NCI-H1417 treated with DMSO at 0.1 percent for 48 hours (cell line): ENCODE measurements at regions not wholly inside any gene's neighbourhood (a gene's known extent, or its start where the extent isn't known, plus 50 kb on each side); places are given as distances from the start of the nearest gene placed in this dataset.

Experiments
- DNase-seq: peaks from one replicate; lab custom pipeline; 2025; lab: John Stamatoyannopoulos, UW

DNA sequence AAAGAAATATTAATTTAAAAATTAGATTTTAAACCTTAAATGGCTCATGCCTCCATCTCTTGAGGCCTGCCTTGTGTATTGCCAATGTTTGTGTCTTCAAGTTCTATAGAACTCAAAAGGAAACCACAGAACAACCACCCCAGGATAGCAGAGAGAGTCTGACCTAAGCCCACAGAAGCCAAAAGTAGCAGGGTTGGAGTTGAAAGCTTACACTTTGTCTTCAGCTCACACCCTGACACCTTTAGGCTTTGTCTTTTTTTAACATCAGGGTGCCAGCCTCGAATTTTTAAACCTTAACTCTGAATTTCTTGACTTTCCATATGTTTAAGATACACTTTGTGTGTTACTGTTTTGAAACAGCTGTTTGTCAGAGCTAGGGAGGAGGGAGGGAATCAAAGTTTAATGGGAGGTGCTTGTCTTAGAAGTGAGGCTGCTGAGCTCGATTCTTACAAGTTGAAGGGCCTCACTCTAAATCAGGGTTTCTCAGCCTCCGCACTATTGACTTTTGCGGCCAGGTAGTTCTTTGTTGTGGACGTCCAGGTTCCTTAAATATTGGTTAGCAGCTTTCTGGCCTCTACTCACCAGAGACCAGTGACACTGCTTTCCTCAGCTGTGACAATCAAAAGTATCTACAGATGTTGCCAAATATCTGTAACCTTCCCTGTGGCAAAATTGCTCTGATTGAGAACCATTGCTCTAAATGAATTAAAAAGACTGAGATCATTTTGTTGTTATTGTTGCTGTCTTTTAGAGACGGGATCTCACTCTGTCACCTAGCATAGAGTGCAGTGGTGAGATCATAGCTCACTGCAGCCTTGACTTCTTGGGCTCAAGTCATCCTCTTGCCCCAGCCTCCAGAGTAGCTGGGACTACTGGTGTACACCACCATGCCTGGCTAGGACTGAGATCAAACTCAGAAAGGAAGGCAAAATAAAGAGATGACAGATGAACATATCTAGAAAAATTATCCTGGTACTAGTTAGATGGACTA lies 139.2 kb upstream of the EOMES start:
- no peak for DNase-seq

DNA sequence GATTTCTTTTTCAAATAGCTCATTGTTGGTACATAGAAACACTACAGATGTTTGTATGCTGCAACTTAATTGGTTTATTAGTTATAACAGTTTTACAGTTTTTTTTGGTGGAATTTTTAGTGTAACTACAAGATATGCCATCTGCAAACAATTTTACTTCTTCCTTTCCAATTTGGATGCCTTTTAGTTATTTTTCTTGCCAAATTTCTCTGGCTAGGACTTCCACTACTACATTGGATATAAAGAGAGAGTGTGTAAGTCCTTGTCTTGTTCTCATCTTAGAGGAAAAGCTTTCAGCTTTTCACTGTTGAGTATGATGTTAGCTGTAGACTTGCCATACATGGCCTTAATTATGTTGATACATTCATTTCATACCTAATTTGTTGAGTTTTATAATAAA lies 143.6 kb upstream of the EOMES start:
- no peak for DNase-seq

DNA sequence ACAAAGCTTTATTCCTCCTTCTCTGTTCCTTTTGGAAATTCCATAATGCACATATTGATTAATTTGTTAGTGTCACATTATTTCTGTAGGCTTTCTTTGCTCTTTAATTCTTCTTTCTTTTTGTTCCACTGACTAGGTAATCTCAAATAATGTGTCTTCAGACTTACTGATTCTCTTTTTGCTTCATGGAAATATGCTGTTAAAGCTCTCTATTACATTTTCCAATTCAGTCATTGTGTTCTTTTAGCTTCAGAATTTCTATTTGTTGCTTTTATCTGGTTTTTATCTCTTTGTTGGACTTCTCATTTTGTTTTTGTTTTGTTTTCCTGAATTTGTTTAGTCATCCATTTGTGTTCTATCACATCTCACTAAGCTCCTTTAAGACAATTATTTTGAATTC lies 147.0 kb upstream of the EOMES start:
- DNase-seq: no peak

DNA sequence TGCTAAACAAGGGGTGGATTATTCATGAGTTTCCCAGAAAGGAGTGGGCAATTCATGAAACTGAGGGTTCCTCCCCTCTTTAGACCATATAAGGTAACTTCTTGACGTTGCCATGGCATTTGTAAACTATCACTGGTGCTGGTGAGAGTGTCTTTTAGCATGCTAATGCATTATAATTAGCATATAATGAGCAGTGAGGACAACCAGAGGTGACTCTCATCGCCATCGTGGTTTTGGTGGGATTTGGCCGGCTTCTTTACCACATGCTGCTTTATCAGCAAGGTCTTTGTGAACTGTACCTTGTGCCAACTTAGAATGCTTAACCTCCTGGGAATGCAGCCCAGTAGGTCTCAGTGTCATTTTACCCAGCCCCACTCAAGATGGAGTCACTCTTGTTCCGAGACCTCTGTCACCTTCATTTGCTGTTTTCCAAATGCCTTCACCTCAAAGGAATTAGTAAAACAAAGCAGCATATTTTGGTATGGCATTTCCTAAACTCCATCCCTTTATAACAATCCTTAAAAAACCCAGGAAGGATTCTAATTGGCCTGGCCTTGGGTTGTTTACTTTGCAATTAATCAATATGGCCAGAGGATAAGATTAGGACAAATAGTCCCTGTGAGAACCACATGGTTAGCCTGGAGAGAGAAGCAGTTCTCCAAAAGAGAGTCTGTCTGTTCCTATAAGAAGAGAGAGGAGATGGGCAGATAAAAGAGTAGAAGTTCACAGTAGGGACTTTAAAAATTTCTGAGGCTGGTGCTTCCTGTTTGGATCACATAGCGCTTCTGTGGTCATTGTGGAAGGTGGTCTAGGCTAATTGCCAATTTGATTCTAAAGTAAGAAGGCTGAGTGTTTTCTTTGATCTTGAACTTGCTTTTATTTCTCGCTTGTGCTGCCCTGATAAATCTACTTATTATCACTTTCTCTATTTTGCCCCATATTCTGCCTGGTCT lies 155.2 kb upstream of the EOMES start:
- no peak for DNase-seq

DNA sequence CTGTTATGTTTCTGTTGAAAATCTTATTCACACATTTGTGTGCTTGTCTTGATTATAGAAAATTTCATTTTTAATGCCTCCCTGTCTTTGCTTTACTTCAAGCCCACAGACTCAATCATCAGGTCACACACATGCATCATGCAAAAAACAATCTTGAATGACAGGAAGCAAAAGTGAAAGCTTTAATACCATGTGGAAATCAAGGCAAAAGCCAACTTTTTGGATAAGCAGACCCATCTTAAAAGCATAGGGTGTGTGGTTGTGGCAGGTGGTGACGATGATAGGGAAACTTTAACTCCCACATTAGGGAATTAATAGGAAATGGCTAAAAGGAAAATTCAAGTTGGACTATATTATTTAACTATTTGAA lies 155.9 kb upstream of the EOMES start:
- no peak for DNase-seq

DNA sequence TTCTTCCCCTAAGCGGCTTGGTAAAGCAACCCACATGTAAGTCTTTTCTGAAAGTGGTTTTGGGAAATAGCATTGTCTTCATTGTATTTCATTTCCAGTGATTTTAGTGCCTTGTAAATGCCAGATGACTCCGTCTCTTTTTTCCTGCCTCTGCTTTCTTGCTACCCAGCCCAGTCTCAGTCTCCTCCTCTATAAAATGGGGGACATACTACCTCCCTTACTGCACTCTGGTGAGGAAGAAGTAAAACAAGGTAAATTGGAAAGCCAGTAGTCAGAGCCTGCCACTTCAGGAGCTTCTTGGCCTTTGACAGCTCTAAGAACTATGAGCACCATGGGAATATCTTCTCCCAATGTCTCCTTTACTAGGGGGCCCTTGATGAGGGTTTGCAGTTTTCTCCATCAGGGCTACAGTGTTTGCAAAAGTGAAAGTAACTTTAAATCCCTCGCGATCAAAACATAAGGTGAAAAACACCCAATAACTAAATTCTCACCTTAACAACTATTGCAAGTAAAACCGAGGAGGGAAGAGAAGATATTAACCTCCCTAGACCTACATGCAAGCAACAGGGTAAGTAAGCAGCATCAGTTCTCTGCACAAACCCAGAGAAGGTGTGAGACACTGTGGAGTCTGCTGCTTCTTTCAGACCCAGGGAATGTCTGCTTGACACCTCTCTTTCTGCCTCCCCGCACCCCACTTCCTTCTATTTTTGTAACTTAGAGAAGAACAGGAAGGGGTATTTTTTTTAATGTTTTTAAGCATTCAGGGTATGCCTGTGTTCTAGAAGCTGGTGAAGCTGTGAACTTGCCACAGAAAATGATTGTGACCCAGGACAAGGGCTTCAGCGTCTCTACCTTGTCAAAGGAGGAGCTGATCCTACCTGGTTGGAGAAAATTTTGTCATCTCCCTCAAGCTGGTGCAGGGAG lies 159.1 kb upstream of the EOMES start:
- DNase-seq: no peak

DNA sequence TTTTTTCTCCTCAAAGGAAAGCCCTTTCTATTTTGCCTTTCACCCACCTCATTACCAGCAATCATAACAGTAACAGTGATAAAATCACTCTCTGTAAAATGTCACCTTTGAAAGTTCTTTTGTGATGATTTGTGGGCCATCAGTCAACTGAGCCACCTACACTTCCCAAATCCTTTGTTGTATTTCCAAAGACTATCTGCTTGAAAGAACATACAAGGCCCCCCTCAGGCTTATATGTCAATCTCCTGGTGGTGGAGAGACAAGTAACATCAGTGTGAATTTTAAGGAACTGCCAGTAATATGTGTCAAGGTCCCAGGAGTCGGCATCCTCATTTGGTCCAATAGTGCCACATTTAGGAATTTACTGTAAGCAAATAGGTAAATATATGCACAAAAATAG lies 161.1 kb upstream of the EOMES start:
- no peak for DNase-seq

GRCh38 chr3:27885641-27886040 lies 163.5 kb upstream of the EOMES start:
- no peak for DNase-seq

GRCh38 chr3:27888562-27888961 lies 166.4 kb upstream of the EOMES start:
- no peak for DNase-seq

DNA sequence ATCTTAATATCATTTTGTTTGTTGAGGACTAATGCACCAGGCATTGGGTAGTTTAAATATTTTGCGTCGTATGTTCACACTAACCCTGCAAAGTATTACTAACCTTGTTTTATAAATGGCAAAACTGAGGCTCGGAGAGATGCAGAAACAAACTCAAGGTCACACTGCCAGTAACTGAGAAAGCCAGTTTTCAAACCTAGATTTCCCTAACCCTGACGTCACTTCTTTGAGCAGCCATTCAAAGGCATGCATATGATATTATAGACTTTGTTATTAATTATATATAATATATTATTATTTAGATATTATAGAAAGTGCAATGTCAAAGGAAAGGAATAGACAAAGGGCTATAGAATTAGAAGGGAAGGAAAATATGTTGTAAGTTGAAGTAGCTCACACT lies 167.6 kb upstream of the EOMES start:
- no peak for DNase-seq

GRCh38 chr3:27900316-27900715 lies 178.2 kb upstream of the EOMES start:
- DNase-seq: no peak

DNA sequence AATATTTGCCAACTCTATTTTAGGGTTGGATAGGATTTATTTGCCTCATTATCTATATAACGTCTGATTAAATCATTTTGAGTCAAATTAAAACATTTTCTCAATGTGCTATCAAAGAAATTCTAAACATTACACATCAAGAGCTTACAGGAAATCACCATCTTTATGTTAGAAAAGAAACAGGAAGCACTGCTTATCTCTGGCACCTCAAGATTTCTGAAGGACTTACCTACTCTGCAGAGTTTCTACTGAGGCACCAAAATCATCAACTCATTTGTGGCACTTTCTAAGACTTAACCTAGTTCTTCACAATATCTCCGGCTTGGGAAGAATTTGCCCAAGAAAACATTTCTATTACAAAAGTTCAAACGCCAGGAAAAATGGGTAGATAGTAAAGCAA lies 181.3 kb upstream of the EOMES start:
- no peak for DNase-seq

DNA sequence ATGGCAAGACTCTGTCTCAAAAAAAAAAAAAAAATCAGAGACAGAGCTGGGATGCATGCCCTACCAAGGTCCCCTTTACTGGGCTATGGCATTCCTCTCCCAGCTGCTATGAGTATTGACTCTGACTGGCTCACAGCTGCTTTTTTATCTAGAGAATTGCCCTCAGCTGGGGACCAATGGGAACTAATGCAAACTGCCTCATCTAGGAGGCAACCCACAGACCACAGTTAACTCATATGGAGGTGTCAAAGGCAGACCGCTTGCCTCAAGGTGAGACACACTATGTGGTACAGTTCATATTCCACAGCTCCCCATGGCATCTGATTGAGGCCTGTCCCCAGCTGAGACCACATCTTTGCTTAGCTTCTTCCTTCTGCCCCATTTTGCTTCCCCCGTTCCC lies 183.5 kb upstream of the EOMES start:
- DNase-seq: no peak

GRCh38 chr3:27907148-27907547 lies 185.0 kb upstream of the EOMES start:
- no peak for DNase-seq

DNA sequence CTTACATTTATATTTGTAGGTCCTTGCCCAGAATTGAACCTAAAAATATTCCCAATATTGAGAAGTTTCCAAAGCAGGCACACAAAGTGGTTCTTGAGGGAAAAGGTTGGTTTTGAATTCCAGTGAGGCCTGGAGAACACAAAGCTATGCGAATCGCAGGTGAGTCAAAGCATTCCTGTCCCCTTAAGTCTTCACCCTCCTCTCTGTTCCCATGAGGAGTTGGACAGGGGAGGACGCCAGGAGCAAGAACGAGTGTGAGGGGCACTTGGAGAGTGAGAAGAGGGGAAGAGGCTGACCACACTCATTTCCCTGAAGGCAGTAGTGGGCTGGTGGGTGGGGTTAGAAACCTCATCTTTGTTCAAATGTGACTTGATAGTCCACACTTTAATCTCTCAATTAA lies 185.8 kb upstream of the EOMES start:
- no peak for DNase-seq

DNA sequence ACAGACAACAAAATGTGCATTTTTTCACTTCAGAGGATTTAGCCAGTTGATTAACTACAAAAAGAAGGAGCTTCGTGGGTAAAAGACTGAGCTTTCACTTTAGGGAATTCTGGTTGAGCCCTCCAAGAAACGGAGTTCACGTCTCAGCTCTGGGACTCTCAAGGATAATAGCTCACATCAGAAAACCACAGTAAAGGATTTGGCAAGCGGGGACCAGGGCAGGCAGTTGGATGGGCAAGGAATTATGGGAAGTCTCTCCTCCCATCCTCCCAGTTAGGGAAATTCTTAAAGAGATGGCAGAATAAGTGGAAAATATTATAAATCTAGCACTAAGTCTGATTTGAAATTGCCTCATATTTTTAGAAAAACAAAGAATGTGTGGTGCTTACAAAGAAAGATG lies 188.3 kb upstream of the EOMES start:
- no peak for DNase-seq

- no peak for DNase-seq
Measured at GRCh38 chr3:27914199-27914598, 192.1 kb upstream of the EOMES start.

GRCh38 chr3:27923349-27924068 lies 201.4 kb upstream of the EOMES start:
- DNase-seq: no peak

DNA sequence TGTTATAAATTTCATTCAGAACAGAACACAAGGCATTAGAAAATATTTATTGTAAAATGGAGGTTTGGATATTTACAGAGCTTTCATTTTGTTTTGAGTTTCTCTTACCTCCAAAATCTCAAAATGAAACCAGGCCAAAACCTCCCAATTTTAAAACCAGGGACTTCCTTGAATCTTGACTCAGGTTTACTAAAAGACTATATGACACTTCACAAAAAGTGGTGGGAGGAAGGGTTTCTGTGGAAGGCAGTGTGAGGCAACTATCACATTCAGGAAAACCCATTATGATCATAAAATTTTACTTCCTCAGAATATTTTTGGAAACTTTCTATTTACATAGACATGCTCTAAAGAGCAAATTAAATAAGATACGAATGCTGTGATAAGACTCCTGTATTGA lies 205.8 kb upstream of the EOMES start:
- no peak for DNase-seq

GRCh38 chr3:27930052-27930602 lies 208.0 kb upstream of the EOMES start:
- DNase-seq: no peak

DNA sequence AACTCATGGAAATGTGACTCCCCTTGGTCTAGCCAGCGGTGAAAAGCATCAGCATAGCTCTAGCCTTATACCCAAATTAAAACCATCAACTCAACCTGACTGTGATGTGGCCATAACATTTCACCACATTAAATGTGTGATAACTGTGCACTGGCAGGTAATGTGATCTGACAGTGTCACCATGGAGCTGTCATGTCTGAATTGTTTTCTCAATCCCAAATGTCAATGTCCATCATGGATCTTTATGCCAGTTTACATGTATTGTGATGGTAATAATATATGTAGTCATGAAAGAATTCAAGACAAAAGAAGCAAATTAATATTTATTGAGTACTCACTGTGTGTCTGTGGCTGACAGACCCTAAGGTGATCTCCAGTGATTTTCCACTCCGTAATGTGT lies 213.4 kb upstream of the EOMES start:
- DNase-seq: no peak
